PFSK-1 (cell line): ENCODE measurements at regions not wholly inside any gene's neighbourhood (a gene's known extent, or its start where the extent isn't known, plus 50 kb on each side); places are given as distances from the start of the nearest gene placed in this dataset.

ENCODE experiments used
- FOXP2 ChIP-seq: optimal IDR thresholded peaks from 2 replicates; pipeline ENCODE3; 2011; ENCODE audit warnings: borderline replicate concordance, control low read depth, inconsistent platforms; ENCODE audit not compliant: insufficient read depth; ENCODE audit errors: extremely low read length, extremely low read depth
- POLR2AphosphoS5 ChIP-seq: IDR thresholded peaks from 2 replicates; pipeline ENCODE4 v1.6.1; 2012; ENCODE audit warnings: low read depth, mild to moderate bottlenecking, control low read depth, low read length, moderate library complexity
- SIN3A ChIP-seq: IDR thresholded peaks from 2 replicates; pipeline ENCODE4 v1.6.1; 2012; ENCODE audit warnings: mild to moderate bottlenecking, low read length, moderate library complexity, borderline replicate concordance; ENCODE audit not compliant: insufficient read depth
- TAF1 ChIP-seq: IDR thresholded peaks from 2 replicates; pipeline ENCODE4 v1.6.1; 2012; ENCODE audit warnings: low read length, control low read depth, borderline replicate concordance; ENCODE audit not compliant: insufficient read depth
- TF ChIP-seq, protein P1 (sequence below), 2 experiments: IDR thresholded peaks; 2 replicates each; pipeline versions ENCODE4 v1.6.1 to v1.8.0; 2011 to 2012; ENCODE audit warnings: low read depth in 2 of 2, low read length in 2 of 2, control low read depth in 1 of 2, inconsistent platforms in 1 of 2, mild to moderate bottlenecking in 1 of 2, moderate library complexity in 1 of 2; ENCODE audit not compliant: insufficient read depth in 1 of 2

DNA sequence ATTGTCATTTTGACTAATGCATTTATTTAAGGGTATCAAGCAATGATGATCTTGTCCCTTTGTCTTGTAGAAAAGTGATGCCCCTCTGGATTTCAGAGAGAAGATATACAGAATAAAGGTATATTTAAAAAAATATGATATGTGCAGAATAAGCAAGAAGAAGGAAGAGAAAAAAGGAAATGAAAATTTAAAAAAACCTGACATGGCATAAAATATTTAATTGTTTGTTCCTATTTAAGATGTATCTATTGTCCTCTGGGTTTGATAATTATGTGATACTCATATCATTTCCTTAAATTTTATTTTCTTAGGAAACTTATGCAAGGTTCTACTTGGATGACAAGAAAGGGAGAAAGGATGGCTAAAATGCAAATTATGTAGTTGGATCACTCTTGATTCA lies 983.7 kb upstream of the CDH6 start:
- no peak for TF ChIP-seq POLR2AphosphoS5
- TF ChIP-seq, protein P1, sequence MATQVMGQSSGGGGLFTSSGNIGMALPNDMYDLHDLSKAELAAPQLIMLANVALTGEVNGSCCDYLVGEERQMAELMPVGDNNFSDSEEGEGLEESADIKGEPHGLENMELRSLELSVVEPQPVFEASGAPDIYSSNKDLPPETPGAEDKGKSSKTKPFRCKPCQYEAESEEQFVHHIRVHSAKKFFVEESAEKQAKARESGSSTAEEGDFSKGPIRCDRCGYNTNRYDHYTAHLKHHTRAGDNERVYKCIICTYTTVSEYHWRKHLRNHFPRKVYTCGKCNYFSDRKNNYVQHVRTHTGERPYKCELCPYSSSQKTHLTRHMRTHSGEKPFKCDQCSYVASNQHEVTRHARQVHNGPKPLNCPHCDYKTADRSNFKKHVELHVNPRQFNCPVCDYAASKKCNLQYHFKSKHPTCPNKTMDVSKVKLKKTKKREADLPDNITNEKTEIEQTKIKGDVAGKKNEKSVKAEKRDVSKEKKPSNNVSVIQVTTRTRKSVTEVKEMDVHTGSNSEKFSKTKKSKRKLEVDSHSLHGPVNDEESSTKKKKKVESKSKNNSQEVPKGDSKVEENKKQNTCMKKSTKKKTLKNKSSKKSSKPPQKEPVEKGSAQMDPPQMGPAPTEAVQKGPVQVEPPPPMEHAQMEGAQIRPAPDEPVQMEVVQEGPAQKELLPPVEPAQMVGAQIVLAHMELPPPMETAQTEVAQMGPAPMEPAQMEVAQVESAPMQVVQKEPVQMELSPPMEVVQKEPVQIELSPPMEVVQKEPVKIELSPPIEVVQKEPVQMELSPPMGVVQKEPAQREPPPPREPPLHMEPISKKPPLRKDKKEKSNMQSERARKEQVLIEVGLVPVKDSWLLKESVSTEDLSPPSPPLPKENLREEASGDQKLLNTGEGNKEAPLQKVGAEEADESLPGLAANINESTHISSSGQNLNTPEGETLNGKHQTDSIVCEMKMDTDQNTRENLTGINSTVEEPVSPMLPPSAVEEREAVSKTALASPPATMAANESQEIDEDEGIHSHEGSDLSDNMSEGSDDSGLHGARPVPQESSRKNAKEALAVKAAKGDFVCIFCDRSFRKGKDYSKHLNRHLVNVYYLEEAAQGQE (IDR thresholded peaks at IDR 0.05; ENCODE audit: insufficient read depth in 1 of 2, low read depth in 2 of 2, low read length in 2 of 2) = no peak
- TF ChIP-seq SIN3A = no peak
- TF ChIP-seq FOXP2 = no peak
- no peak for TF ChIP-seq TAF1

DNA sequence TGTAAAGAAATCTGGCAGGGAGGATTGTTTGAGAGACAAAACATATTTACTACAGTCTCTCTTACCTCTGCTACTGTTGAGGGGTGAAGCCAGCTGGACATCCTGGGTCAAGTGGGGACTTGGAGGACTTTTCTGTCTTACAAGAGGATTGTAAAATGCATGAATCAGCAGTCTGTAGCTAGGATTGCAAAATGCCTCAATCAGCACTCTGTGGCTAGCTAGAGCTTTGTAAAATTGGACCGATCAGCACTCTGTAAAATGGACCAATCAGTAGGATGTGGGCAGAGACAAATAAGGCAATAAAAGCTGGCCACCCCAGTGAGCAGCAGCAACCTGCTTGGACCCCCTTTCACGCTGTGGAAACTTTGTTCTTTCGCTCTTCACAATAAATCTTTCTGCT lies 995.8 kb upstream of the CDH6 start:
- no peak for TF ChIP-seq TAF1
- no peak for TF ChIP-seq FOXP2
- TF ChIP-seq, protein P1 (IDR thresholded peaks at IDR 0.05; ENCODE audit: insufficient read depth in 1 of 2, low read depth in 2 of 2, low read length in 2 of 2) = no peak
- no peak for TF ChIP-seq SIN3A
- no peak for TF ChIP-seq POLR2AphosphoS5

GRCh38 chr5:30195036-30195435 lies 998.5 kb upstream of the CDH6 start:
- TF ChIP-seq POLR2AphosphoS5 = no peak
- TF ChIP-seq TAF1 = no peak
- TF ChIP-seq, protein P1 (IDR thresholded peaks at IDR 0.05; ENCODE audit: insufficient read depth in 1 of 2, low read depth in 2 of 2, low read length in 2 of 2) = no peak
- TF ChIP-seq SIN3A = no peak
- TF ChIP-seq FOXP2 = no peak

DNA sequence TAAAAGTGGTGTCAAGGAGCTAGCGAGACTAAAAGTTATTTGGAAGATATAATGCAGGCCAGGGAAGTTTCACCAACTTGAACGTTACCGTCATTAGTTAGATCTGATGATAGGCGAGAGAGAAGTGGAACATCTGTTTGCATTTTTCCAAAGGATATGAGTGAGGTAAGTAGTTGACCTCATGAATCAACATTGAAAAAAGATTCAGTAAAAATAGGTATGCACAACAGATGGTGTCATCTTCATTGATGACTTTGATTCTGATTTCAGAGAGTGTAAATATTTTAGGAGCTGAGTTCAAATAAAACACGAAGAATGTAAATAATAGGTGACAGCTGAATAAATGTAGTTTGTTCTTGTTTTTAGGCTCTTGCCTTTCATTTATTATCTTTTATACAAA lies 998.9 kb upstream of the CDH6 start:
- TF ChIP-seq POLR2AphosphoS5 = no peak
- TF ChIP-seq, protein P1 (IDR thresholded peaks at IDR 0.05; ENCODE audit: insufficient read depth in 1 of 2, low read depth in 2 of 2, low read length in 2 of 2) = no peak
- TF ChIP-seq FOXP2 = no peak
- no peak for TF ChIP-seq SIN3A
- no peak for TF ChIP-seq TAF1

- no peak for TF ChIP-seq FOXP2
- TF ChIP-seq, protein P1 (IDR thresholded peaks at IDR 0.05; ENCODE audit: insufficient read depth in 1 of 2, low read depth in 2 of 2, low read length in 2 of 2) = no peak
Measured at GRCh38 chr5:30183795-30184194, 1009.7 kb upstream of the CDH6 start.
